GM12878 (cell line): ENCODE measurements at regions not wholly inside any gene's neighbourhood (a gene's known extent, or its start where the extent isn't known, plus 50 kb on each side); places are given as distances from the start of the nearest gene placed in this dataset.

Source experiments
- ATAC-seq: fragments of 200-7000 bp; cut with Tn5 transposase; 3 replicates; pipeline ENCODE4 v1.9.1; 2020; ENCODE audit warnings: mild to moderate bottlenecking, moderate library complexity
- BruUV-seq: library from RNA; stranded (reverse); fragments of 400-500 nt; replicated peaks from 2 replicates; lab custom pipeline; 2021; lab: Mats Ljungman, UMichigan
- CTCF ChIA-PET: fragments of 300-600 bp; sonication (Branson Sonifier 250); formaldehyde crosslinking; extraction: SDS; loops from one replicate; lab custom pipeline; 2021; ENCODE audit warnings: inconsistent platforms; lab: Yijun Ruan, JAX
- POLR2A ChIA-PET: fragments of 350-600 bp; formaldehyde crosslinking; extraction: SDS; loops from one replicate; lab custom pipeline; 2021; ENCODE audit warnings: inconsistent platforms; lab: Charles Lee
- RAD21 ChIA-PET: fragments of 300-600 bp; sonication (Branson Sonifier 250); formaldehyde crosslinking; loops from one replicate; lab custom pipeline; 2023; ENCODE audit warnings: antibody characterized with exemption; ENCODE audit not compliant: unreplicated experiment; lab: Charles Lee
- SMC1A ChIA-PET: fragments of 300-600 bp; sonication (Branson Sonifier 250); formaldehyde crosslinking; loops from one replicate; lab custom pipeline; 2023; ENCODE audit not compliant: unreplicated experiment, uncharacterized antibody; lab: Charles Lee
- DNase-seq: peaks from one replicate; pipeline ENCODE4 v3.0.0-alpha.2; 2011; ENCODE audit warnings: low read depth, low spot score
- FAIRE-seq: peaks from 3 replicates; lab custom pipeline; 2011; peaks lifted over from hg19 to GRCh38; lab: Jason Lieb, UNC
- H2AFZ ChIP-seq: 2 replicates; pipeline ENCODE4 v1.6.0; 2011; ENCODE audit warnings: low read depth, low read length, control low read depth; ENCODE audit not compliant: control insufficient read depth
- H3K27ac ChIP-seq: 2 replicates; pipeline ENCODE4 v1.5.1; 2011; ENCODE audit warnings: control low read depth; ENCODE audit not compliant: control insufficient read depth, insufficient read depth
- H3K27me3 ChIP-seq, 2 experiments: replicated peaks in 1 of 2; 2 replicates each; pipeline versions ENCODE4 v1.6.0 to v1.6.1; 2011; ENCODE audit warnings: low read length in 1 of 2; ENCODE audit not compliant: control insufficient read depth in 2 of 2, insufficient read depth in 2 of 2
- H3K36me3 ChIP-seq, 2 experiments: 2 replicates each; pipeline ENCODE4 v1.5.1; 2011; ENCODE audit warnings: low read length in 1 of 2; ENCODE audit not compliant: control insufficient read depth in 2 of 2, insufficient read depth in 2 of 2
- H3K4me1 ChIP-seq: 2 replicates; pipeline ENCODE4 v1.6.1; 2011; ENCODE audit warnings: mild to moderate bottlenecking, low read length, moderate library complexity, mixed read lengths; ENCODE audit not compliant: control insufficient read depth, insufficient read depth
- H3K4me2 ChIP-seq: 2 replicates; pipeline ENCODE4 v1.6.0; 2011; ENCODE audit warnings: control low read depth; ENCODE audit not compliant: control insufficient read depth, insufficient read depth
- H3K4me3 ChIP-seq: fragments of 200-600 bp; sonication (generic); 2 replicates; pipeline ENCODE4 v1.5.1; 2016
- H3K79me2 ChIP-seq: 2 replicates; pipeline ENCODE4 v1.6.0; 2011; ENCODE audit warnings: low read length; ENCODE audit not compliant: control insufficient read depth, insufficient read depth
- H3K9ac ChIP-seq: 2 replicates; pipeline ENCODE4 v1.8.0; 2011; ENCODE audit warnings: low read length, control low read depth, mixed read lengths; ENCODE audit not compliant: control insufficient read depth, insufficient read depth
- H3K9me3 ChIP-seq: replicated peaks from 3 replicates; pipeline ENCODE4 v1.5.1; 2011; ENCODE audit warnings: mild to moderate bottlenecking, low read length; ENCODE audit not compliant: control insufficient read depth, insufficient read depth
- H4K20me1 ChIP-seq: 2 replicates; pipeline ENCODE4 v1.6.0; 2011; ENCODE audit not compliant: control insufficient read depth, insufficient read depth
- BCL11A ChIP-seq: IDR thresholded peaks from 2 replicates; pipeline ENCODE4 v1.6.1; 2011; ENCODE audit warnings: low read depth, low read length
- ETV6 ChIP-seq, 2 experiments: fragments of 450-650 bp in 1 of 2; IDR thresholded peaks in 1 of 2; conservative IDR thresholded peaks in 1 of 2; 2 replicates each; pipeline ENCODE4 v1.6.1; 2014; ENCODE audit warnings: antibody characterized with exemption in 1 of 2, borderline replicate concordance in 1 of 2, low read depth in 1 of 2, mild to moderate bottlenecking in 1 of 2, moderate library complexity in 1 of 2
- JUNB ChIP-seq: IDR thresholded peaks from 2 replicates; pipeline ENCODE4 v1.6.1; 2016; ENCODE audit warnings: antibody characterized with exemption, mild to moderate bottlenecking
- NRF1 ChIP-seq: conservative IDR thresholded peaks from 2 replicates; pipeline ENCODE4 v1.6.1; 2011; ENCODE audit warnings: mild to moderate bottlenecking, low read depth, low read length, improper control_type of control experiment
- in situ Hi-C: fragments of 300-500 bp; cut with MboI; formaldehyde crosslinking; loops from 9 replicates; pipeline ENCODE4 v1.14.3; 2018; ENCODE audit warnings: mixed read lengths
- intact Hi-C: fragments of 100-400 bp; cut with micrococcal nuclease; formaldehyde crosslinking; loops from one replicate; pipeline ENCODE4 v1.14.2; 2022; ENCODE audit not compliant: unreplicated experiment
- TF ChIP-seq, protein P1 (sequence below): fragments of 450-650 bp; IDR thresholded peaks from 2 replicates; pipeline ENCODE4 v1.6.1; 2017; ENCODE audit warnings: mild to moderate bottlenecking, moderate library complexity

DNA sequence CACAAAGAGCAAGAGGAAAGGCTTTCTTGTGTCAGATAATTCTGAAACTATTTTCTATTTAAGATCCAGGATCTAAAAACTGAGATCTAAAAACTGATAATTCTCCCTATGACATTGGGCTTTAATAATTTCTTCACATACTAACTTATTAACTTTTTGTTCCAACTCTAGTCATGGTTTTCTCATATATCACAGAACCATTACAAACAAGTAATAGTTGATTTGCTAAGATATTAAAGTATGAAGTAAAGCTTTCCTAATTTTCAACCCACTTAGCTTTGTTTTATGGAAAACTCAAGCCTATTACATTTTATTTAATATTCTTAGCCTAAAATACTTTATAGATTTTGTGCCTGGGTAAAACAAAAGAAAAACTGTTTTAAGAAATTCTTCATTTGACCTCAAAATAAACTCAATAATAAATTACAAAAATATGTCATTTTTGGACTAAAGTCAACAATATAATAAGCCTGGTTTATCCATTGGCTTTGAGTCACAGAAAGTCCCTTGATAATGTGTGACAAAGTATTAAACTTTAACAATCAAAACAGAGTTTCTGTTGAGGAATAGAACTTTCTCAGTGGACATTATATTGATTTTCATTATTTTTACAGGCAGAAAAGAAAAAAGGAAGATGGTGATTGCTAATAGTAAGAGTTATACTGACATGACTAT lies 1142.9 kb upstream of the SORCS1 start:
- intact Hi-C loops, result no loop called here
- ChIA-PET POLR2A (no interaction called here), CTCF (no interaction called here), SMC1A (no interaction called here)
- no peaks in the 10 kb centered on the region for H3K9me3 ChIP-seq
- no peak overlapping the region for H3K9ac ChIP-seq
- no peaks in the 10 kb centered on the region for H3K4me1 ChIP-seq
- no peak overlapping the region for H3K4me3 ChIP-seq
- H3K36me3 ChIP-seq, result no peaks in the 10 kb centered on the region
- no peak overlapping the region for H3K27ac ChIP-seq
- TF ChIP-seq BCL11A (no peak), NRF1 (no peak), JUNB (no peak), ETV6 (conservative IDR thresholded peaks at IDR 0.05 in 1 of 2, IDR thresholded peaks at IDR 0.05 in 1 of 2; ENCODE audit: borderline replicate concordance in 1 of 2, low read depth in 1 of 2) (no peak)
- TF ChIP-seq, protein P1, sequence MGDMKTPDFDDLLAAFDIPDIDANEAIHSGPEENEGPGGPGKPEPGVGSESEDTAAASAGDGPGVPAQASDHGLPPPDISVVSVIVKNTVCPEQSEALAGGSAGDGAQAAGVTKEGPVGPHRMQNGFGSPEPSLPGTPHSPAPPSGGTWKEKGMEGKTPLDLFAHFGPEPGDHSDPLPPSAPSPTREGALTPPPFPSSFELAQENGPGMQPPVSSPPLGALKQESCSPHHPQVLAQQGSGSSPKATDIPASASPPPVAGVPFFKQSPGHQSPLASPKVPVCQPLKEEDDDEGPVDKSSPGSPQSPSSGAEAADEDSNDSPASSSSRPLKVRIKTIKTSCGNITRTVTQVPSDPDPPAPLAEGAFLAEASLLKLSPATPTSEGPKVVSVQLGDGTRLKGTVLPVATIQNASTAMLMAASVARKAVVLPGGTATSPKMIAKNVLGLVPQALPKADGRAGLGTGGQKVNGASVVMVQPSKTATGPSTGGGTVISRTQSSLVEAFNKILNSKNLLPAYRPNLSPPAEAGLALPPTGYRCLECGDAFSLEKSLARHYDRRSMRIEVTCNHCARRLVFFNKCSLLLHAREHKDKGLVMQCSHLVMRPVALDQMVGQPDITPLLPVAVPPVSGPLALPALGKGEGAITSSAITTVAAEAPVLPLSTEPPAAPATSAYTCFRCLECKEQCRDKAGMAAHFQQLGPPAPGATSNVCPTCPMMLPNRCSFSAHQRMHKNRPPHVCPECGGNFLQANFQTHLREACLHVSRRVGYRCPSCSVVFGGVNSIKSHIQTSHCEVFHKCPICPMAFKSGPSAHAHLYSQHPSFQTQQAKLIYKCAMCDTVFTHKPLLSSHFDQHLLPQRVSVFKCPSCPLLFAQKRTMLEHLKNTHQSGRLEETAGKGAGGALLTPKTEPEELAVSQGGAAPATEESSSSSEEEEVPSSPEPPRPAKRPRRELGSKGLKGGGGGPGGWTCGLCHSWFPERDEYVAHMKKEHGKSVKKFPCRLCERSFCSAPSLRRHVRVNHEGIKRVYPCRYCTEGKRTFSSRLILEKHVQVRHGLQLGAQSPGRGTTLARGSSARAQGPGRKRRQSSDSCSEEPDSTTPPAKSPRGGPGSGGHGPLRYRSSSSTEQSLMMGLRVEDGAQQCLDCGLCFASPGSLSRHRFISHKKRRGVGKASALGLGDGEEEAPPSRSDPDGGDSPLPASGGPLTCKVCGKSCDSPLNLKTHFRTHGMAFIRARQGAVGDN, result no peak
- TF ChIP-seq, all 136 proteins: peak for 0
- RAD21 ChIA-PET, result no interaction called here
- ATAC-seq, result no peak
- FAIRE-seq, result no peak
- BruUV-seq, result no TSS peak
- no peak overlapping the region for H3K4me2 ChIP-seq
- no peak for DNase-seq
- H3K27me3 ChIP-seq, result no peaks in the 10 kb centered on the region
- no peaks in the 10 kb centered on the region for H3K79me2 ChIP-seq
- in situ Hi-C loops, result no loop called here
- H2AFZ ChIP-seq, result no peak overlapping the region
- H4K20me1 ChIP-seq, result no peaks in the 10 kb centered on the region
